DND-41 (cell line): ENCODE measurements at regions not wholly inside any gene's neighbourhood (a gene's known extent, or its start where the extent isn't known, plus 50 kb on each side); places are given as distances from the start of the nearest gene placed in this dataset.

Experiments
- ATAC-seq: fragments of 200-7000 bp; cut with Tn5 transposase; 3 replicates; pipeline ENCODE4 v1.9.1; 2021; ENCODE audit warnings: low read depth; ENCODE audit not compliant: insufficient read depth
- DNase-seq: peaks from one replicate; pipeline ENCODE4 v3.0.0-alpha.2; 2020
- H2AFZ ChIP-seq: 2 replicates; pipeline ENCODE4 v1.6.0; 2012; ENCODE audit warnings: low read depth, low read length
- H3K27ac ChIP-seq: 2 replicates; pipeline ENCODE4 v1.5.1; 2012; ENCODE audit warnings: low read length, inconsistent platforms
- H3K27me3 ChIP-seq: fragments of 200-600 bp; sonication (generic); 2 replicates; pipeline ENCODE4 v1.6.0; 2012; ENCODE audit warnings: low read length, mild to moderate bottlenecking, inconsistent platforms; ENCODE audit not compliant: insufficient read depth, poor library complexity
- H3K36me3 ChIP-seq: 2 replicates; pipeline ENCODE4 v1.5.1; 2012; ENCODE audit warnings: low read length, inconsistent platforms; ENCODE audit not compliant: insufficient read depth
- H3K4me1 ChIP-seq: 2 replicates; pipeline ENCODE4 v1.5.1; 2012; ENCODE audit warnings: mild to moderate bottlenecking, low read length; ENCODE audit not compliant: insufficient read depth
- H3K4me2 ChIP-seq: 2 replicates; pipeline ENCODE4 v1.6.0; 2012; ENCODE audit warnings: mild to moderate bottlenecking, moderate library complexity, low read length, inconsistent platforms; ENCODE audit not compliant: insufficient read depth
- H3K4me3 ChIP-seq, 2 experiments: fragments of 200-600 bp in 1 of 2; shearing (Covaris generic) in 1 of 2; 2 replicates each; pipeline ENCODE4 v1.5.1; 2012 to 2016; ENCODE audit warnings: inconsistent platforms in 2 of 2, low read length in 2 of 2, mild to moderate bottlenecking in 2 of 2, low read depth in 1 of 2, moderate library complexity in 1 of 2
- H3K79me2 ChIP-seq: 2 replicates; pipeline ENCODE4 v1.6.0; 2012; ENCODE audit warnings: low read length, inconsistent platforms; ENCODE audit not compliant: insufficient read depth
- H3K9ac ChIP-seq: 2 replicates; pipeline ENCODE4 v1.6.0; 2012; ENCODE audit warnings: low read depth, mild to moderate bottlenecking, inconsistent platforms, low read length, moderate library complexity
- H3K9me3 ChIP-seq: 2 replicates; pipeline ENCODE4 v1.5.1; 2012; ENCODE audit warnings: low read length, moderate library complexity, mild to moderate bottlenecking, inconsistent platforms; ENCODE audit not compliant: insufficient read depth, severe bottlenecking
- H4K20me1 ChIP-seq: 2 replicates; pipeline ENCODE4 v1.6.0; 2012; ENCODE audit warnings: low read length; ENCODE audit not compliant: insufficient read depth
- CTCF ChIP-seq: IDR thresholded peaks from 2 replicates; pipeline ENCODE4 v1.5.1; 2012; ENCODE audit warnings: borderline replicate concordance, low read length, moderate library complexity, mild to moderate bottlenecking; ENCODE audit not compliant: poor library complexity, severe bottlenecking; ENCODE audit errors: extremely low read depth
- EZH2 ChIP-seq: IDR thresholded peaks from 3 replicates; pipeline ENCODE4 v1.6.1; 2012; ENCODE audit warnings: borderline replicate concordance, low read depth, mild to moderate bottlenecking, moderate library complexity, low read length, inconsistent platforms; ENCODE audit not compliant: severe bottlenecking

GRCh38 chr3:64998317-64998716 lies 310.5 kb upstream of the ADAMTS9 start:
- no peaks in the 10 kb centered on the region for H3K27me3 ChIP-seq
- H3K4me3 ChIP-seq: no peak overlapping the region
- no peaks in the 10 kb centered on the region for H4K20me1 ChIP-seq
- H3K9ac ChIP-seq: no peak overlapping the region
- no peaks in the 10 kb centered on the region for H3K9me3 ChIP-seq
- ATAC-seq (no peak), DNase-seq (no peak)
- H3K36me3 ChIP-seq: no peaks in the 10 kb centered on the region
- H3K79me2 ChIP-seq: no peaks in the 10 kb centered on the region
- TF ChIP-seq EZH2 (no peak), CTCF (no peak)
- no peaks in the 10 kb centered on the region for H3K4me1 ChIP-seq
- H3K27ac ChIP-seq: no peak overlapping the region
- no peak overlapping the region for H3K4me2 ChIP-seq
- H2AFZ ChIP-seq: no peak overlapping the region

- H3K79me2 ChIP-seq: no peaks in the 10 kb centered on the region
- no peaks in the 10 kb centered on the region for H3K27me3 ChIP-seq
- H3K9ac ChIP-seq: no peak overlapping the region
- no peak overlapping the region for H2AFZ ChIP-seq
- TF ChIP-seq EZH2 (no peak), CTCF (no peak)
- no peak overlapping the region for H3K4me2 ChIP-seq
- H3K9me3 ChIP-seq: no peaks in the 10 kb centered on the region
- no peaks in the 10 kb centered on the region for H3K4me1 ChIP-seq
- H3K4me3 ChIP-seq: no peak overlapping the region
- no peak for ATAC-seq
- no peaks in the 10 kb centered on the region for H4K20me1 ChIP-seq
- H3K27ac ChIP-seq: no peak overlapping the region
- H3K36me3 ChIP-seq: no peaks in the 10 kb centered on the region
- DNase-seq: no peak
These were observed 308.2 kb upstream of the ADAMTS9 start for GRCh38 chr3:64995857-64996551.

- Histone ChIP-seq H2AFZ (no peak overlapping the region), H3K9ac (no peak overlapping the region), H3K4me1 (no peaks in the 10 kb centered on the region), H3K9me3 (no peaks in the 10 kb centered on the region), H3K4me3 (no peak overlapping the region), H3K79me2 (no peaks in the 10 kb centered on the region), H3K27ac (no peak overlapping the region), H4K20me1 (no peaks in the 10 kb centered on the region), H3K36me3 (no peaks in the 10 kb centered on the region), H3K27me3 (no peaks in the 10 kb centered on the region), H3K4me2 (no peak overlapping the region)
- ATAC-seq (no peak), DNase-seq (no peak)
- TF ChIP-seq EZH2 (no peak), CTCF (no peak)
These were observed 306.0 kb upstream of the ADAMTS9 start for GRCh38 chr3:64993781-64994180.
